TTC549 (cell line): ENCODE measurements at regions not wholly inside any gene's neighbourhood (a gene's known extent, or its start where the extent isn't known, plus 50 kb on each side); places are given as distances from the start of the nearest gene placed in this dataset.

ENCODE experiments used
- FAIRE-seq: peaks from 2 replicates; lab custom pipeline; 2012; peaks lifted over from hg19 to GRCh38; lab: Jason Lieb, UNC

GRCh38 chr2:103810875-103811274 is 1043.0 kb upstream of the POU3F3 start:
- FAIRE-seq: no peak

- FAIRE-seq: no peak
Observed at GRCh38 chr2:103814016-103814415, 1039.9 kb upstream of the POU3F3 start.

GRCh38 chr2:103815731-103816130 is 1038.2 kb upstream of the POU3F3 start:
- FAIRE-seq: no peak

GRCh38 chr2:103817746-103818145 is 1036.2 kb upstream of the POU3F3 start:
- no peak for FAIRE-seq

GRCh38 chr2:103818176-103818575 is 1035.7 kb upstream of the POU3F3 start:
- no peak for FAIRE-seq

- FAIRE-seq: no peak
Observed at GRCh38 chr2:103819599-103819998, 1034.3 kb upstream of the POU3F3 start.

- no peak for FAIRE-seq
Observed at GRCh38 chr2:103823847-103824246, 1030.1 kb upstream of the POU3F3 start.

- no peak for FAIRE-seq
Observed at GRCh38 chr2:103847276-103847675, 1006.6 kb upstream of the POU3F3 start.

- FAIRE-seq: no peak
Observed at GRCh38 chr2:103859238-103859637, 994.7 kb upstream of the POU3F3 start.

- FAIRE-seq: no peak
Observed at GRCh38 chr2:103860016-103860415, 993.9 kb upstream of the POU3F3 start.

- no peak for FAIRE-seq
Observed at GRCh38 chr2:103868396-103868795, 985.5 kb upstream of the POU3F3 start.

- no peak for FAIRE-seq
Observed at GRCh38 chr2:103873716-103874351, 980.1 kb upstream of the POU3F3 start.

- FAIRE-seq: no peak
Observed at GRCh38 chr2:103875131-103875530, 978.8 kb upstream of the POU3F3 start.

GRCh38 chr2:103875531-103875930 is 978.4 kb upstream of the POU3F3 start:
- no peak for FAIRE-seq

- FAIRE-seq: no peak
Observed at GRCh38 chr2:103876611-103877010, 977.3 kb upstream of the POU3F3 start.

- no peak for FAIRE-seq
Observed at GRCh38 chr2:103879101-103879500, 974.8 kb upstream of the POU3F3 start.

GRCh38 chr2:103880081-103880834 is 973.7 kb upstream of the POU3F3 start:
- no peak for FAIRE-seq

GRCh38 chr2:103887625-103888024 is 966.3 kb upstream of the POU3F3 start:
- FAIRE-seq: no peak

- no peak for FAIRE-seq
Observed at GRCh38 chr2:103896182-103896581, 957.7 kb upstream of the POU3F3 start.

GRCh38 chr2:103898561-103898960 is 955.4 kb upstream of the POU3F3 start:
- FAIRE-seq: peak; percentile 58

- no peak for FAIRE-seq
Observed at GRCh38 chr2:103902347-103902746, 951.6 kb upstream of the POU3F3 start.

GRCh38 chr2:103921161-103921560 is 932.8 kb upstream of the POU3F3 start:
- no peak for FAIRE-seq

GRCh38 chr2:103942199-103942598 is 911.7 kb upstream of the POU3F3 start:
- peak; percentile 58 for FAIRE-seq

GRCh38 chr2:103945083-103945482 is 908.8 kb upstream of the POU3F3 start:
- no peak for FAIRE-seq
